B cell (primary cell): ENCODE measurements at regions not wholly inside any gene's neighbourhood (a gene's known extent, or its start where the extent isn't known, plus 50 kb on each side); places are given as distances from the start of the nearest gene placed in this dataset.

ENCODE experiments used
- EZH2 ChIP-seq: IDR thresholded peaks from 2 replicates; pipeline ENCODE4 v1.6.1; 2012; ENCODE audit warnings: borderline replicate concordance, low read depth, mild to moderate bottlenecking, moderate library complexity, low read length; ENCODE audit not compliant: insufficient read depth, poor library complexity, severe bottlenecking
- TF ChIP-seq, protein P1 (sequence below): fragments of 200-600 bp; IDR thresholded peaks from one replicate; pipeline ENCODE4 v1.8.0; 2022; ENCODE audit warnings: antibody characterized with exemption, mild to moderate bottlenecking

DNA sequence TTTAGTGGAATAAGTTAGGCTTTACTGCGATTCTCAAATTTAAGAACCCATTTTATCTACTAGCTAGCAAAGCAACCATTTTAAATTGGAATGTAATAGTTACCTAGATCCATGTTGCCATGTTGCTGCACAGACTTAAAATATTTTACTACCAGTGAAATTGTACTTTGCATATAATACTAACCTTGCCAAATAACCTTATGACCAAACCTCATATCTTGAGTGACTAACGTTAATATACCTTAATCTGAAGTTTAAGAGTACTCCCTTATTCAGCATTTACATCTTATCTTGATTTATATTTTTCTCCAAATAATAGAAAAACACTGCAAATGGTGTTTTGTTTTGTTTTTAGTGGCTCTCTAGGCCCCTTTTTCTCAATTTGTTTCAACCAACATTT lies 50.3 kb upstream of the NAB1 start:
- TF ChIP-seq, protein P1, sequence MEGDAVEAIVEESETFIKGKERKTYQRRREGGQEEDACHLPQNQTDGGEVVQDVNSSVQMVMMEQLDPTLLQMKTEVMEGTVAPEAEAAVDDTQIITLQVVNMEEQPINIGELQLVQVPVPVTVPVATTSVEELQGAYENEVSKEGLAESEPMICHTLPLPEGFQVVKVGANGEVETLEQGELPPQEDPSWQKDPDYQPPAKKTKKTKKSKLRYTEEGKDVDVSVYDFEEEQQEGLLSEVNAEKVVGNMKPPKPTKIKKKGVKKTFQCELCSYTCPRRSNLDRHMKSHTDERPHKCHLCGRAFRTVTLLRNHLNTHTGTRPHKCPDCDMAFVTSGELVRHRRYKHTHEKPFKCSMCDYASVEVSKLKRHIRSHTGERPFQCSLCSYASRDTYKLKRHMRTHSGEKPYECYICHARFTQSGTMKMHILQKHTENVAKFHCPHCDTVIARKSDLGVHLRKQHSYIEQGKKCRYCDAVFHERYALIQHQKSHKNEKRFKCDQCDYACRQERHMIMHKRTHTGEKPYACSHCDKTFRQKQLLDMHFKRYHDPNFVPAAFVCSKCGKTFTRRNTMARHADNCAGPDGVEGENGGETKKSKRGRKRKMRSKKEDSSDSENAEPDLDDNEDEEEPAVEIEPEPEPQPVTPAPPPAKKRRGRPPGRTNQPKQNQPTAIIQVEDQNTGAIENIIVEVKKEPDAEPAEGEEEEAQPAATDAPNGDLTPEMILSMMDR, result no peak
- no peak for TF ChIP-seq EZH2
